H1 (cell line): ENCODE measurements at regions not wholly inside any gene's neighbourhood (a gene's known extent, or its start where the extent isn't known, plus 50 kb on each side); places are given as distances from the start of the nearest gene placed in this dataset.

Source experiments
- CTCF ChIA-PET: fragments of 300-600 bp; sonication (Branson Sonifier 250); formaldehyde crosslinking; loops from one replicate; lab custom pipeline; 2021; ENCODE audit not compliant: partially characterized antibody; lab: Charles Lee
- POLR2A ChIA-PET: fragments of 300-600 bp; sonication (Branson Sonifier 250); formaldehyde crosslinking; loops from one replicate; lab custom pipeline; 2021; ENCODE audit warnings: inconsistent platforms; ENCODE audit not compliant: partially characterized antibody; lab: Charles Lee
- DNase-seq, 2 experiments: peaks; one replicate each; pipeline versions ENCODE4 v3.0.0 to v3.0.0-alpha.2; 2010 to 2022; ENCODE audit warnings: low spot score in 2 of 2, low read depth in 1 of 2, mixed read lengths in 1 of 2
- FAIRE-seq: peaks from 2 replicates; lab custom pipeline; 2011; peaks lifted over from hg19 to GRCh38; lab: Jason Lieb, UNC
- H2AFZ ChIP-seq: 2 replicates; pipeline ENCODE4 v1.8.1; 2012; ENCODE audit warnings: low read length, inconsistent platforms
- H2AK5ac ChIP-seq: 2 replicates; pipeline ENCODE4 v1.6.1; 2013; ENCODE audit warnings: low read depth, low read length
- H2BK120ac ChIP-seq: replicated peaks from 2 replicates; pipeline ENCODE3; 2013; ENCODE audit warnings: low read depth, low read length, inconsistent platforms
- H2BK12ac ChIP-seq: 2 replicates; pipeline ENCODE4 v1.6.1; 2013; ENCODE audit warnings: low read depth, low read length
- H2BK15ac ChIP-seq: 2 replicates; pipeline ENCODE4 v1.6.1; 2013; ENCODE audit warnings: low read length
- H2BK20ac ChIP-seq: 2 replicates; pipeline ENCODE4 v1.6.1; 2013; ENCODE audit warnings: low read length
- H2BK5ac ChIP-seq: 2 replicates; pipeline ENCODE4 v1.6.1; 2013; ENCODE audit warnings: low read depth, low read length
- H3K14ac ChIP-seq: 2 replicates; pipeline ENCODE4 v1.6.1; 2013; ENCODE audit warnings: inconsistent platforms; ENCODE audit not compliant: insufficient read length
- H3K18ac ChIP-seq: 2 replicates; pipeline ENCODE4 v1.6.1; 2013; ENCODE audit warnings: low read length; ENCODE audit errors: extremely low read depth
- H3K23ac ChIP-seq: 2 replicates; pipeline ENCODE4 v1.6.1; 2013; ENCODE audit warnings: inconsistent platforms; ENCODE audit not compliant: insufficient read length
- H3K23me2 ChIP-seq: 2 replicates; pipeline ENCODE4 v1.6.1; 2013; ENCODE audit warnings: low read depth, low read length
- H3K27ac ChIP-seq: 2 replicates; pipeline ENCODE4 v1.6.1; 2011; ENCODE audit warnings: low read depth, low read length, inconsistent platforms
- H3K27me3 ChIP-seq, 4 experiments: replicated peaks in 1 of 4; 1 replicate in 1 of 4; 2 replicates in 3 of 4; pipeline versions ENCODE4 v1.6.1 to v1.8.1; 2011 to 2013; ENCODE audit warnings: low read length in 3 of 4, mild to moderate bottlenecking in 3 of 4, inconsistent platforms in 2 of 4, mixed read lengths in 2 of 4, moderate library complexity in 1 of 4; ENCODE audit not compliant: control insufficient read depth in 3 of 4, insufficient read depth in 3 of 4; ENCODE audit errors: extremely low read depth in 1 of 4
- H3K36me3 ChIP-seq, 4 experiments: 2 replicates each; pipeline versions ENCODE4 v1.6.1 to v1.8.1; 2011 to 2013; ENCODE audit warnings: mild to moderate bottlenecking in 4 of 4, low read length in 3 of 4, moderate library complexity in 2 of 4, control low read depth in 1 of 4, inconsistent platforms in 1 of 4; ENCODE audit not compliant: insufficient read depth in 4 of 4, control insufficient read depth in 2 of 4
- H3K4ac ChIP-seq: replicated peaks from 2 replicates; pipeline ENCODE3; 2013; ENCODE audit warnings: low read length, low read depth, mixed read lengths, inconsistent platforms; ENCODE audit not compliant: insufficient read length
- H3K4me1 ChIP-seq, 4 experiments: replicated peaks in 1 of 4; 1 replicate in 1 of 4; 2 replicates in 3 of 4; pipeline versions ENCODE4 v1.6.1 to v1.8.1; 2011 to 2013; ENCODE audit warnings: low read length in 3 of 4, inconsistent platforms in 2 of 4, mixed read lengths in 1 of 4; ENCODE audit not compliant: insufficient read depth in 4 of 4, control insufficient read depth in 3 of 4
- H3K4me2 ChIP-seq, 2 experiments: 2 replicates each; pipeline versions ENCODE4 v1.6.1 to v1.8.1; 2011 to 2013; ENCODE audit warnings: low read depth in 2 of 2, low read length in 2 of 2, control low read depth in 1 of 2, inconsistent platforms in 1 of 2, mild to moderate bottlenecking in 1 of 2; ENCODE audit not compliant: insufficient read depth in 1 of 2
- H3K4me3 ChIP-seq, 4 experiments: fragments of 200-600, 300-600 bp in 1 of 4; sonication (generic), shearing (Covaris generic), sonication (Bioruptor Twin) in 1 of 4; 2 replicates each; pipeline versions ENCODE4 v1.5.1 to v1.8.1; 2011 to 2016; ENCODE audit warnings: low read length in 4 of 4, low read depth in 3 of 4, control low read depth in 2 of 4, inconsistent platforms in 2 of 4, mild to moderate bottlenecking in 2 of 4, mixed read lengths in 1 of 4, moderate library complexity in 1 of 4; ENCODE audit not compliant: insufficient read depth in 2 of 4; ENCODE audit errors: extremely low read depth in 1 of 4
- H3K56ac ChIP-seq: replicated peaks from 2 replicates; pipeline ENCODE3; 2013; ENCODE audit warnings: low read depth, mild to moderate bottlenecking, mixed read lengths, low read length, inconsistent platforms; ENCODE audit not compliant: insufficient read length
- H3K79me1 ChIP-seq: 2 replicates; pipeline ENCODE4 v1.6.1; 2013; ENCODE audit warnings: low read depth, low read length, control low read depth
- H3K79me2 ChIP-seq, 2 experiments: 2 replicates each; pipeline versions ENCODE4 v1.6.1 to v1.8.1; 2012 to 2013; ENCODE audit warnings: low read length in 2 of 2, mild to moderate bottlenecking in 2 of 2, inconsistent platforms in 1 of 2; ENCODE audit not compliant: insufficient read depth in 2 of 2, control insufficient read depth in 1 of 2
- H3K9ac ChIP-seq, 4 experiments: replicated peaks in 1 of 4; 1 replicate in 1 of 4; 2 replicates in 3 of 4; pipeline versions ENCODE4 v1.6.1 to v1.8.1; 2011 to 2013; ENCODE audit warnings: low read depth in 3 of 4, low read length in 3 of 4, control low read depth in 2 of 4, mild to moderate bottlenecking in 2 of 4, moderate library complexity in 2 of 4, inconsistent platforms in 1 of 4; ENCODE audit errors: extremely low read depth in 1 of 4
- H3K9me3 ChIP-seq, 2 experiments: 2 replicates each; pipeline versions ENCODE4 v1.6.1 to v1.8.1; 2012 to 2013; ENCODE audit warnings: mild to moderate bottlenecking in 2 of 2, moderate library complexity in 2 of 2, control low read depth in 1 of 2, inconsistent platforms in 1 of 2, low read depth in 1 of 2, low read length in 1 of 2, mixed read lengths in 1 of 2; ENCODE audit not compliant: insufficient read depth in 2 of 2
- H4K20me1 ChIP-seq, 2 experiments: replicated peaks in 1 of 2; 2 replicates each; pipeline versions ENCODE3 to v1.8.1; 2011 to 2013; ENCODE audit warnings: inconsistent platforms in 2 of 2, low read length in 2 of 2, mild to moderate bottlenecking in 1 of 2; ENCODE audit not compliant: insufficient read depth in 2 of 2, control insufficient read depth in 1 of 2
- H4K5ac ChIP-seq: 2 replicates; pipeline ENCODE4 v1.6.1; 2013; ENCODE audit warnings: low read length, low read depth, mixed read lengths, inconsistent platforms; ENCODE audit not compliant: insufficient read length
- H4K8ac ChIP-seq: 2 replicates; pipeline ENCODE4 v1.8.0; 2013; ENCODE audit warnings: mild to moderate bottlenecking, moderate library complexity, low read length, inconsistent platforms; ENCODE audit not compliant: insufficient read depth; ENCODE audit errors: extremely low read depth
- H4K91ac ChIP-seq: replicated peaks from 2 replicates; pipeline ENCODE3; 2013; ENCODE audit warnings: low read length, mixed read lengths, inconsistent platforms; ENCODE audit not compliant: insufficient read length
- CTBP2 ChIP-seq: IDR thresholded peaks from 2 replicates; pipeline ENCODE4 v1.7.0; 2011; ENCODE audit warnings: borderline replicate concordance, mild to moderate bottlenecking, moderate library complexity, mixed read lengths, low read length; ENCODE audit not compliant: insufficient read depth, insufficient read length
- HDAC2 ChIP-seq, 2 experiments: fragments of 300-600 bp in 1 of 2; sonication (generic) in 1 of 2; IDR thresholded peaks; 2 replicates each; pipeline ENCODE4 v1.6.1; 2011 to 2012; ENCODE audit warnings: low read depth in 2 of 2, low read length in 2 of 2, mild to moderate bottlenecking in 2 of 2, moderate library complexity in 2 of 2, borderline replicate concordance in 1 of 2, inconsistent platforms in 1 of 2
- JUN ChIP-seq: IDR thresholded peaks from 2 replicates; pipeline ENCODE4 v1.6.1; 2011; ENCODE audit warnings: low read depth, mild to moderate bottlenecking, improper control_type of control experiment, low read length
- JUND ChIP-seq: IDR thresholded peaks from 2 replicates; pipeline ENCODE4 v1.6.1; 2011; ENCODE audit warnings: mild to moderate bottlenecking, improper control_type of control experiment, low read length
- MAX ChIP-seq: IDR thresholded peaks from 2 replicates; pipeline ENCODE4 v1.6.1; 2012; ENCODE audit warnings: inconsistent platforms
- NANOG ChIP-seq: IDR thresholded peaks from 2 replicates; pipeline ENCODE4 v1.6.1; 2011; ENCODE audit warnings: low read length, low read depth, mild to moderate bottlenecking, inconsistent platforms; ENCODE audit not compliant: insufficient read depth, poor library complexity, severe bottlenecking
- POLR2A ChIP-seq, 2 experiments: IDR thresholded peaks; 1 replicate in 1 of 2; 2 replicates in 1 of 2; pipeline ENCODE4 v1.6.1; 2011; ENCODE audit warnings: low read depth in 2 of 2, low read length in 2 of 2, mild to moderate bottlenecking in 2 of 2; ENCODE audit errors: control extremely low read depth in 1 of 2
- POU5F1 ChIP-seq: IDR thresholded peaks from 2 replicates; pipeline ENCODE4 v1.6.1; 2011; ENCODE audit warnings: low read depth, mild to moderate bottlenecking, low read length, moderate library complexity
- SAP30 ChIP-seq: fragments of 300-600 bp; sonication (generic); IDR thresholded peaks from 2 replicates; pipeline ENCODE4 v1.7.1; 2012; ENCODE audit warnings: low read length, moderate library complexity, mild to moderate bottlenecking, inconsistent platforms; ENCODE audit not compliant: insufficient read depth, insufficient replicate concordance
- SIN3A ChIP-seq, 2 experiments: IDR thresholded peaks in 1 of 2; conservative IDR thresholded peaks in 1 of 2; 2 replicates each; pipeline ENCODE4 v1.6.1; 2011 to 2012; ENCODE audit warnings: low read length in 2 of 2, improper control_type of control experiment in 1 of 2, low read depth in 1 of 2, mild to moderate bottlenecking in 1 of 2
- SUZ12 ChIP-seq: fragments of 200-600 bp; sonication (generic); IDR thresholded peaks from 2 replicates; pipeline ENCODE4 v1.6.1; 2012; ENCODE audit warnings: mild to moderate bottlenecking, inconsistent platforms, low read length, moderate library complexity, mixed read lengths
- TAF7 ChIP-seq: optimal IDR thresholded peaks from 2 replicates; pipeline ENCODE3; 2011; ENCODE audit warnings: low read depth, mild to moderate bottlenecking, inconsistent platforms, low read length, moderate library complexity, borderline replicate concordance
- TBP ChIP-seq: IDR thresholded peaks from 2 replicates; pipeline ENCODE4 v1.6.1; 2011; ENCODE audit warnings: low read depth, low read length, improper control_type of control experiment
- ZNF274 ChIP-seq: IDR thresholded peaks from 2 replicates; pipeline ENCODE4 v1.7.0; 2012; ENCODE audit warnings: low read length, borderline replicate concordance; ENCODE audit errors: extremely low read depth
- whole genome bisulfite sequencing, 2 experiments: shearing (Covaris generic) in 1 of 2; methylation state at CpG; one replicate each; pipeline versions ENCODE4 v1.1.6 to v1.1.7; 2013 to 2015; ENCODE audit warnings: low lambda C conversion rate in 2 of 2, mixed read lengths in 2 of 2, inconsistent platforms in 1 of 2, low coverage in 1 of 2, missing lambda C conversion rate in 1 of 2; ENCODE audit not compliant: insufficient replicate concordance in 2 of 2, insufficient coverage in 1 of 2, insufficient read length in 1 of 2; ENCODE audit errors: extremely low coverage in 1 of 2, missing lambda C conversion rate in 1 of 2; 5-methylcytosine and 5-hydroxymethylcytosine counted together

DNA sequence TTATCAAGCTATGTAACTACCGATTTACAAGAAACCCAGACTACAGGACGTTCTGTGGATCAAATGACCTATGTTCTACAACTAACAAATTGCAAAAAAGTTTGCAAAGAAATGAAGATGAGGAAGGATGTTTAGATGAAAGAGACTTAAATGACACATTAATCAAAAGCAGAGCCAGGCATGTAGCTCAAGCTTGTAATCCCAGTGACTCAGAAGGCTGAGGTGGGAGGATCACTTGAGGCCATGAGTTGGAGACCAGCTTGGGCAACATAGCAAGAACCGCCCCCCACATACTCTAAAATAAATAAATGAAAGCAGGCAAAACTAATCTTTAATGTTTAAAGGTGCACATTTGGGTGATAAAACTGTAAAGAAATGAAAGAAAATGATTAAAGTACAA, 331.9 kb downstream of the BTG1 start:
- FAIRE-seq: no peak
- Histone ChIP-seq H3K4me2 (no peak overlapping the region), H3K14ac (no peak overlapping the region), H2AFZ (no peak overlapping the region), H2BK5ac (no peak overlapping the region), H3K56ac (no peak overlapping the region), H3K23ac (no peak overlapping the region), H3K27me3 (peaks cover 0 to 1% (median 0%) of the 10 kb centered on the region in 4 experiments; a peak in 1 of 7 replicates), H3K4me1 (no peaks in the 10 kb centered on the region), H3K4me3 (no peak overlapping the region), H3K23me2 (no peaks in the 10 kb centered on the region), H3K27ac (no peak overlapping the region), H3K79me1 (no peaks in the 10 kb centered on the region), H4K20me1 (no peaks in the 10 kb centered on the region), H3K4ac (no peak overlapping the region), H3K36me3 (no peaks in the 10 kb centered on the region), H3K79me2 (no peaks in the 10 kb centered on the region), H2BK12ac (no peak overlapping the region), H2BK120ac (no peak overlapping the region), H3K18ac (no peak overlapping the region), H4K8ac (no peak overlapping the region), H3K9me3 (no peaks in the 10 kb centered on the region), H2BK15ac (no peak overlapping the region), H2BK20ac (no peak overlapping the region), H4K91ac (no peak overlapping the region), H3K9ac (no peak overlapping the region), H4K5ac (no peak overlapping the region), H2AK5ac (no peak overlapping the region)
- DNase-seq: no peak
- WGBS, 2 experiments: 99% methylated on average over 3 of the region's 3 CpGs; no CpG with 5 or more reads in 1 of the 2 experiments
- ChIA-PET POLR2A (interaction anchor here (1.9 kb wide), 1 partner anchor 332 kb away, joined by 5 read pairs; the partner anchor contains the start of gene BTG1), CTCF (interaction anchor here (0.9 kb wide), 1 partner anchor 432 kb away, joined by 3 read pairs; no protein-coding TSS in a partner anchor)
- TF ChIP-seq SIN3A (conservative IDR thresholded peaks at IDR 0.05 in 1 of 2, IDR thresholded peaks at IDR 0.05 in 1 of 2; ENCODE audit: low read depth in 1 of 2, low read length in 2 of 2) (no peak), POU5F1 (no peak), TAF7 (no peak), NANOG (no peak), CTBP2 (no peak), POLR2A (IDR thresholded peaks at IDR 0.05; ENCODE audit: control extremely low read depth in 1 of 2, low read depth in 2 of 2, low read length in 2 of 2) (no peak), SUZ12 (no peak), ZNF274 (no peak), SAP30 (no peak), MAX (no peak), JUN (no peak), HDAC2 (IDR thresholded peaks at IDR 0.05; ENCODE audit: borderline replicate concordance in 1 of 2, low read depth in 2 of 2, low read length in 2 of 2) (no peak), JUND (no peak), TBP (no peak)
